ENCODE measurements at regions not wholly inside any gene's neighbourhood (a gene's known extent, or its start where the extent isn't known, plus 50 kb on each side); places are given as distances from the start of the nearest gene placed in this dataset.

DNA sequence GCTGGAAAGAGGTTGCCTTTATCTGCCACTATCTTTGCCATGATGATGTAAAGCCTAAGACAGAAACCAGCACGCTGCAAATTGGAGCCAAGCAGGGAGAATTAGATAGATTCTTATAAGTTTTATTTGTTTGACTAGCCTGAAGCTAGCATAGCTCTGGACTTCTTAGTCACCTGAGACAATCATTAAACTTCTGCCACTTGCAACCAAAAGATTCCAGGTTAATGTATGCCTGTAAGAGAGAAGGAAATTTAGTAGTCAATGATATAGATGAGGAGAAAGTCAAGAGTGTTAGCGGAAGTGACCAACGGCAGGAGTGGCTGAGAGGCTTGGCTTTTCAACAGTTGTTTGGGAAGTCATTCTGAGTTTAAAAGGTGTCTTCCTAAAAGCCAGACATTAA is 1106.6 kb downstream of the VRK1 start:
- Histone ChIP-seq H3K9me3 (ENCODE audit: low read depth) (no peaks in the 10 kb centered on the region), H3K27me3 (no peaks in the 10 kb centered on the region), H4K20me1 (ENCODE audit: insufficient read depth, poor library complexity, severe bottlenecking) (no peaks in the 10 kb centered on the region), H2AFZ (no peak overlapping the region), H3K4me3 (no peak overlapping the region), H3K4me1 (ENCODE audit: insufficient read depth) (no peaks in the 10 kb centered on the region), H3K4me2 (no peak overlapping the region), H3K9me2 (replicated peaks; ENCODE audit: insufficient read depth) (no peaks in the 10 kb centered on the region), H3K27ac (no peak overlapping the region), H3K79me2 (no peaks in the 10 kb centered on the region), H3K36me3 (replicated peaks; ENCODE audit: insufficient read depth, low read depth) (no peaks in the 10 kb centered on the region)
- DNase-seq (ENCODE audit: low spot score) = no peak
- WGBS (ENCODE audit: low lambda C conversion rate, missing lambda C conversion rate) = 50% methylated on average over 3 of the region's 3 CpGs
- TF ChIP-seq, protein P1, sequence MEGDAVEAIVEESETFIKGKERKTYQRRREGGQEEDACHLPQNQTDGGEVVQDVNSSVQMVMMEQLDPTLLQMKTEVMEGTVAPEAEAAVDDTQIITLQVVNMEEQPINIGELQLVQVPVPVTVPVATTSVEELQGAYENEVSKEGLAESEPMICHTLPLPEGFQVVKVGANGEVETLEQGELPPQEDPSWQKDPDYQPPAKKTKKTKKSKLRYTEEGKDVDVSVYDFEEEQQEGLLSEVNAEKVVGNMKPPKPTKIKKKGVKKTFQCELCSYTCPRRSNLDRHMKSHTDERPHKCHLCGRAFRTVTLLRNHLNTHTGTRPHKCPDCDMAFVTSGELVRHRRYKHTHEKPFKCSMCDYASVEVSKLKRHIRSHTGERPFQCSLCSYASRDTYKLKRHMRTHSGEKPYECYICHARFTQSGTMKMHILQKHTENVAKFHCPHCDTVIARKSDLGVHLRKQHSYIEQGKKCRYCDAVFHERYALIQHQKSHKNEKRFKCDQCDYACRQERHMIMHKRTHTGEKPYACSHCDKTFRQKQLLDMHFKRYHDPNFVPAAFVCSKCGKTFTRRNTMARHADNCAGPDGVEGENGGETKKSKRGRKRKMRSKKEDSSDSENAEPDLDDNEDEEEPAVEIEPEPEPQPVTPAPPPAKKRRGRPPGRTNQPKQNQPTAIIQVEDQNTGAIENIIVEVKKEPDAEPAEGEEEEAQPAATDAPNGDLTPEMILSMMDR (IDR thresholded peaks at IDR 0.05; ENCODE audit: poor library complexity) = no peak
- TF ChIP-seq EZH2phosphoT487 (IDR thresholded peaks at IDR 0.05; ENCODE audit: low read depth, severe bottlenecking, unreplicated experiment) = no peak
- TF ChIP-seq EZH2 (IDR thresholded peaks at IDR 0.05; ENCODE audit: borderline replicate concordance) = no peak

DNA sequence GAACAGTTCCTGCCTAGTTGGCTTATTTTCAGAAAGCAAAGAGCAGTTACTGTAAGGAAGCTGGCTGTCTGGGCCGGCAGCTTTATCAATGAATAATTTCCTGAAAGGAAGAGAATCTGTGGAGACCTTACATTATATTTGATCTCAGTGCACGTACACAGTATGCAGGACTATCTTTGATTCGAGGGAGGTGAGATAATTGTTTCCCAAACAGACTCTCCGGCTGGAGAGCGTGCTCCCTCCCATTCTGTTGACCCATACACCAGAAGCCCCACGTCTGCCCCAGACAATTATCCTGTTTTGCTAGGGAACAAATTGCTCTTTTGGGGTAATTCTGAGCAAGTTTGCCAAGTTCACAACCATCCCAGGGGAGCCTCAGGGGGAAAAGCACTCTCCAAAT is 1115.0 kb downstream of the VRK1 start:
- TF ChIP-seq EZH2phosphoT487 (IDR thresholded peaks at IDR 0.05; ENCODE audit: low read depth, severe bottlenecking, unreplicated experiment) (no peak), EZH2 (IDR thresholded peaks at IDR 0.05; ENCODE audit: borderline replicate concordance) (no peak)
- TF ChIP-seq, protein P1 (IDR thresholded peaks at IDR 0.05; ENCODE audit: poor library complexity) = no peak
- WGBS (ENCODE audit: low lambda C conversion rate, missing lambda C conversion rate) = 66% methylated on average over 6 of the region's 6 CpGs

DNA sequence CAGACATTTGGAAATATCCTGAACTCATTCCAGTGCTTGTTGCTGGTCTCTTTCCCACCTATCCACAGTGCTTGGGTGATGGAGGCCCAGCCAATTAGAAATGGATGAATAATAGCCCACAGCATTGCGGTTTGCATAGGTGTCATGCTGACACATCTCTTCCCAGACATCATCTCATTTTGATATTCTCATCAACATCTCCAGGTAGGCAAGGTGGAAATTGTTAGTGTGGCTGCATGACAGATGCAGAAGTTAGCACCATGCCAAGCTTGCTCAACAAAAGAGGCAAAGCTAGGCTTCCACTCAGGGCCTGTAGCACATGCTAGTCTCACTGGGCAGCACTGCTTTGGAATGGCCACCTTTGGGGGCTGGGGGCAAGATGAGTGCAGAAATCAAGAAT is 1118.9 kb downstream of the VRK1 start:
- Histone ChIP-seq H3K9me2 (replicated peaks; ENCODE audit: insufficient read depth) (no peaks in the 10 kb centered on the region), H3K4me2 (no peak overlapping the region), H4K20me1 (ENCODE audit: insufficient read depth, poor library complexity, severe bottlenecking) (no peaks in the 10 kb centered on the region), H3K79me2 (no peaks in the 10 kb centered on the region), H3K27me3 (no peaks in the 10 kb centered on the region), H3K27ac (no peak overlapping the region), H3K9me3 (ENCODE audit: low read depth) (no peaks in the 10 kb centered on the region), H3K36me3 (replicated peaks; ENCODE audit: insufficient read depth, low read depth) (no peaks in the 10 kb centered on the region), H2AFZ (no peak overlapping the region), H3K4me3 (no peak overlapping the region), H3K4me1 (ENCODE audit: insufficient read depth) (no peaks in the 10 kb centered on the region)
- 100% methylated on average over 1 of the region's 1 CpG for WGBS (ENCODE audit: low lambda C conversion rate, missing lambda C conversion rate)
- TF ChIP-seq, protein P1 (IDR thresholded peaks at IDR 0.05; ENCODE audit: poor library complexity) = no peak
- TF ChIP-seq EZH2 (IDR thresholded peaks at IDR 0.05; ENCODE audit: borderline replicate concordance) (no peak), EZH2phosphoT487 (IDR thresholded peaks at IDR 0.05; ENCODE audit: low read depth, severe bottlenecking, unreplicated experiment) (no peak)
- no peak for DNase-seq (ENCODE audit: low spot score)

More for the DNA sequence above, 1115.0 kb downstream of the VRK1 start:
- no peaks in the 10 kb centered on the region for H3K36me3 ChIP-seq (replicated peaks; ENCODE audit: insufficient read depth, low read depth)
- no peaks in the 10 kb centered on the region for H3K9me2 ChIP-seq (replicated peaks; ENCODE audit: insufficient read depth)
- no peak for DNase-seq (ENCODE audit: low spot score)
- no peak overlapping the region for H3K4me3 ChIP-seq
- H4K20me1 ChIP-seq (ENCODE audit: insufficient read depth, poor library complexity, severe bottlenecking) = no peaks in the 10 kb centered on the region
- no peaks in the 10 kb centered on the region for H3K27me3 ChIP-seq
- H3K27ac ChIP-seq = no peak overlapping the region
- H3K4me2 ChIP-seq = no peak overlapping the region
- no peaks in the 10 kb centered on the region for H3K79me2 ChIP-seq
- no peaks in the 10 kb centered on the region for H3K9me3 ChIP-seq (ENCODE audit: low read depth)
- no peak overlapping the region for H2AFZ ChIP-seq
- H3K4me1 ChIP-seq (ENCODE audit: insufficient read depth) = no peaks in the 10 kb centered on the region
